ENCODE measurements at regions not wholly inside any gene's neighbourhood (a gene's known extent, or its start where the extent isn't known, plus 50 kb on each side); places are given as distances from the start of the nearest gene placed in this dataset.

GRCh38 chr20:60254901-60255411 lies 296.7 kb downstream of the CDH26 start:
- TF ChIP-seq CTCF (conservative IDR thresholded peaks at IDR 0.05) (no peak), ZFX (IDR thresholded peaks at IDR 0.05) (no peak)
- H3K27ac ChIP-seq = no peak overlapping the region

DNA sequence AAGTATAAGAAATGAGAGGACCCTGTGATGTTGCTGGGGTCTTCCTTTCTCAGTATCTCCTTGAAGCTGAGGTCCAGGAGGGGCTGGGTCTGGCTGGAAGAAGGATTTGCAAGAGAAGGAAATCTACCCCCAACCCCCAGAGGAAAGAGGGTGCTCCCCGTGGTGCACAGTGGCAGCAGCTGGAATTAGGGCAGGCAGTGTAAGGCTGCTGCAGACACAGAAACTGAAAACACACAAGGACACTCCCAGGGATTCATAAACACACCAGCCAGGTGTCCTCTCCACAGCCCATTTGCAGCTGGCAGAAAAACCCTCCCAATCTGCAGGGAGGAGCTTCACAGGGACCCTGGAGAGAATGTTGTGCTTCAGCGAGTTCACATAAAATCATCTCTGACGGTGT lies 297.2 kb downstream of the CDH26 start:
- no peak overlapping the region for H3K27ac ChIP-seq

DNA sequence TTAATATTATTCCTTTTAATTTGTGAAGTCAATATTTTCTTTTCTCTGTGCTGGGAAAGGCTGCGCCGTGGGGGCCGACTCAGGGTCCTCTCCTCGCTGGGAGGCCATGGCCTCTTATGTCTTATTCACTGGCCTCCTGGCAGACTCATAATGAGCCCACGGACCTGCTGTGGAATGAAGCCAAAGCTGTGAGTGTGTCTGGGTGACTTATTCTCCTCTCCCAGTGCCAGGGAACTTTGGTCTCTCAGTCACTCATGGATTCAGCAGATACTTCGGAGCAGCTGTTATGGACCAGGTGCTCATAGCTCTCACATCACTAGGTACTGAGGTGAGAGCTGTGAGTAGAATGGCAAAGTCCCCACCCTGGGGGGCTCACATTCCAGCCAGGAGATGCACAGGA lies 297.6 kb downstream of the CDH26 start:
- no peak overlapping the region for H3K27ac ChIP-seq
- TF ChIP-seq ZFX (IDR thresholded peaks at IDR 0.05) (no peak), CTCF (conservative IDR thresholded peaks at IDR 0.05) (no peak)

More for the DNA sequence above, 297.2 kb downstream of the CDH26 start:
- TF ChIP-seq ZFX (IDR thresholded peaks at IDR 0.05) = no peak
- TF ChIP-seq CTCF (conservative IDR thresholded peaks at IDR 0.05) = no peak

GRCh38 chr20:60256811-60257210 lies 298.6 kb downstream of the CDH26 start:
- TF ChIP-seq ZFX (IDR thresholded peaks at IDR 0.05) = no peak
- H3K27ac ChIP-seq = no peak overlapping the region

GRCh38 chr20:60257671-60258070 lies 299.4 kb downstream of the CDH26 start:
- TF ChIP-seq ZFX (IDR thresholded peaks at IDR 0.05) (no peak), CTCF (conservative IDR thresholded peaks at IDR 0.05) (no peak)
- H3K27ac ChIP-seq = no peak overlapping the region

GRCh38 chr20:60258255-60258863 lies 300.1 kb downstream of the CDH26 start:
- no peak for TF ChIP-seq CTCF (conservative IDR thresholded peaks at IDR 0.05)
- no peak for TF ChIP-seq ZFX (IDR thresholded peaks at IDR 0.05)
- H3K27ac ChIP-seq = no peak overlapping the region

GRCh38 chr20:60261333-60261732 lies 303.1 kb downstream of the CDH26 start:
- TF ChIP-seq ZFX (IDR thresholded peaks at IDR 0.05) (no peak), CTCF (conservative IDR thresholded peaks at IDR 0.05) (no peak)

More at GRCh38 chr20:60261333-60261732, 303.1 kb downstream of the CDH26 start:
- H3K27ac ChIP-seq = no peak overlapping the region
